HG02938 (cell line): ENCODE measurements at regions not wholly inside any gene's neighbourhood (a gene's known extent, or its start where the extent isn't known, plus 50 kb on each side); places are given as distances from the start of the nearest gene placed in this dataset.
"Not testable (repeated sequence)": the region's sequence is repeated elsewhere in the genome, so short reads cannot be mapped to it uniquely, and the experiment has no call there.

Experiments
- ATAC-seq: cut with Tn5 transposase; IDR thresholded peaks from one replicate; pipeline ENCODE4 v1.9.1; 2021; ENCODE audit warnings: mild to moderate bottlenecking, moderate library complexity; ENCODE audit not compliant: unreplicated experiment

GRCh38 chr6:112920994-112921393 is 573.9 kb downstream of the RFPL4B start:
- no peak for ATAC-seq

GRCh38 chr6:112923940-112924587 is 576.9 kb downstream of the RFPL4B start:
- ATAC-seq: no peak

DNA sequence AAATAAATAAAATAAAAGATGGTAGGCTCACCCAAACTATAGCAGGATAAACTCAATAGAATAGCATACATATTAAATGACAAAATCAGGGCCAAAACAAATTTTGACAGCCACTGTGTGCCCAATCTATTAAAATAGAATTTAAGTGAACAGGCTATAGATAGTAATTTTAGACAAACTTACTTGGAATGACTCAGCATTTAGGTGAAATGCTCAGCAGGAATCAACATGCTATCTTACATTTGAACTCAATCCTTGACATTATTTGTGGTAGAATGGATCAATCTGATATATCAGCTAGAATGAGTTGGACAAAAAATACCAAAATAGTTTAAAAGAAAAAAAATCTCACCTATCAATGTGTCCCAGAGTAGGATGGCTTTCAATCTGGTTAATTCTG is 578.6 kb downstream of the RFPL4B start:
- no peak for ATAC-seq

DNA sequence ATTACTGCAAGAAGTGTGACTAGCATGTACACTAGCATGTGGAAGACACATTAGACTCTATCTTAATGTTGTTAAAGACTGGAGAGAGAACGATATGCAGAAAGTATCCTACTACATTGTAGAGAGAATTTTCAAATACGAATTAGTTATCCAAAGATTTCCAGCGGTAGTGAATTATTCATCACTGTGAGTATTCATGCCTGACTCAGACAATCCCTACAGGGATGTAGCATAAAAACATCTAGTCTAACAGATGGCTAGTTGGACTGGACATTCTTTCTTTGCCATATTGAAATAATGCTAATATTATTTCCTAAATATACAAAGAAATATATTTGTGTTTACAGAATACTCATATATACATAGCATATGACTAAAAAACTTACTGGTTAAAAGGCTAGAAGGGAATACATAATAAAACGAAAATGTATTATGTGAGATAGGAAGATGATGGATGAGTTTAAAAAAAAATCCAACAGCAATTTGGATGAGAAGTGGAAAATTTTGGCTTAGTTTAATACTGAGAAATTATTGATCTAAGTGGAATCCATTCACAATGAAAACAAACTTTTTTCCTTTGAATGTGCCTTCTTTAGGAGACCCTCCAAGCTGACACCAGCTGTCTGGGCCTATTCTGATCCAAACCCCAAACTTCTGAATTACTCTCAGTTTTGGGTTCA is 580.7 kb downstream of the RFPL4B start:
- no peak for ATAC-seq

GRCh38 chr6:112929641-112930040 is 582.5 kb downstream of the RFPL4B start:
- no peak for ATAC-seq

DNA sequence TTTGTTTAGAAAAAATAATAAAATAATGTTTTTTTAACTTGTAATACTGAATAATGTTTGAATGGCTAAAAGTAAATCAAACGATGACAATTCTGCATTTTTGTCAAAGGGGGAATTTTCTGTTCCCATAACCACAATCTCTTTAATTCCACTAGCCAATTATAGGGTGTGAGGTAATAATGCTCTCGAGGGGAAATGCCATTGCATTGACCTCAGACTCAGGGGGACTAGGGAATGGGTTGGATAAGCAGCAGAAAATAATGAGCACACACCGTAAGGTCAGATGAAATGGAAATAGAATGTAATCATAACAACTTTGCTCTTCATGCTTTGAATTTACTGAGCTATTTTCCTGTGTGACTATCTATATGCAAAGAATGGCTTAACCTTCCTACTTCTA is 584.7 kb downstream of the RFPL4B start:
- no peak for ATAC-seq

DNA sequence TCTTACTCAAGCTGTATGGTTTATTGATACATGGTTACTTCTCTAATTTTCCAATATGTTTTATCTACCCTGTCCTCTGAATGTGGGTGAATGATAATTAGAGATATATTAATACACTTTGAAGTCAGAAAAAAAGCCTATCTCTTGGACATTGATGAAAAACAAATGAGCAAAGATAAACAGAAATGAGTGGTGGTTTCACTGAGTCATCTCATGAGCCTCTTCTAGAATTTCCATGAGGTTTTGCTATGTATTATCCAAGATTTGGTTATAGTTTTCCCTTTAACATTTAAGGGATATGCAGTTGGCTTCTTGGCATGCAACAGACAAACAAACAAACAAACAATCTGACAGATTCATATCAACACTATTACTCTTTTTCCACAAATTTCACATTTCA is 586.8 kb downstream of the RFPL4B start:
- ATAC-seq: no peak

- ATAC-seq: no peak
Observed at GRCh38 chr6:112934433-112935327, 587.5 kb downstream of the RFPL4B start.

DNA sequence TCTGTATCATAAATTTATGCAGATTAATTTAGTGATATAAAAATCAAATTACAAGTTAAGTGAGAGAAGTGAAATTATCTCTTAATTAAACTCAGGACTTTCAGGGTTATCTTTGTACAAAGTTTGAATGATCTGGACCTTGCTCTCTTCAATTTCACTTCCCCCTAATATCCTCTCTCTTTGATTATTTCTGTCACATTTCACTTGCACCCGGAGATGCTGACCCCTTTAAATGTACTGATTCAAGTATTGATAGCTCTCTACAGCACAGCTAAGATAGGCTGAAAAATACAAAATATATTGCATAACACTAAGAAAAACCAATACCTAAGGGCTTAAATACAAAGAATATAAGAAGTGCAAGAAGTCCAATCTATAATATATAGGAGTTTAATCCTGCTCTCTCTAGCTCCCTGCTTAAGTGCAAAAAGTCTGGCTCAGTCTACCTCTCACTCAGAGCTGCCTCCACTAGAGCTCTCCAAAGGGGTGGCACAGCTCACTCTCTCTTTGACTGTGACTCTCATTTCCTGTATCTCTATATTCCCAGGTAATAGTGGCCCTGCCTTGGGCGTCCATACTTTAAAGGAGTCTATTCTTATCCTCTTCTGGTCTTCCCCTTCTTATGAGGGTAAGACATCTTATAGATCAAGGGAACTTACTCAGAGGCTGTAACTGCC is 588.4 kb downstream of the RFPL4B start:
- no peak for ATAC-seq

DNA sequence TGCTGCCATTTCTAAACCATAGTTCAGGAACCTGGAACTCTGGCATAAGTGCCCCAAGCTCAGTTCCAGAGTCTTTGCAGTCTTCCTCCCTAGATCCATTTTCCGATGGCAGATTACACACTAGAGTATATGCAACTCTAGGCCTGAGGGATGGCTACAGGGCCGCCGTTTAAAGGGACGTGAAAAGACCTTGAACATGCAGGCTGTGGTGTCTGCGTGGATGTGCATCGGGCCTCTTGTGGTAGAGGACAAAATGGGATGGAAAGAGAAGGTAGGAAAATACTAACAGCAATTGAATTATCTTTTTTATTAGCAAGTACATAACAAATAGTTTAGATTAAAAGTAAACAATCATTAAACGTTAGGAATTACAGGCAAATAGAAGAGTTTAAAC is 588.9 kb downstream of the RFPL4B start:
- no peak for ATAC-seq

DNA sequence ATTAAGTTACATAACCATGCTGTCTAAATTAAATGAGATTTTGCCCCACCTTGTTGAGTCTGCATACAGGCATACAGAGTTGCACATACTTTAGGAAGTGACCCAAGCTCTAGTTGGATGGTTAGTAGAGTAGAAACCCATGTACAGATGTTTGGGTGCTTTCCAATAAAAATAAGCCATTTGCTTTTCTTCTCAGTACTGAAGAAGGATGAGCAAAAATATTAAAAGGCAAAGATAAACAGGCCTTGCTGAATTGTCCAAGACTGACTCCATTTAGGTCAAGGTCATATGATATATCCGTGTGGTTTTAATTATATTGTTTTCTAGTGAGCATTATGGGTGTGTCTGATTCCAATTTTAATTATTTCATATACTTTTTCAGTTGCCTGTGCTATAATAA is 589.4 kb downstream of the RFPL4B start:
- ATAC-seq: no peak

DNA sequence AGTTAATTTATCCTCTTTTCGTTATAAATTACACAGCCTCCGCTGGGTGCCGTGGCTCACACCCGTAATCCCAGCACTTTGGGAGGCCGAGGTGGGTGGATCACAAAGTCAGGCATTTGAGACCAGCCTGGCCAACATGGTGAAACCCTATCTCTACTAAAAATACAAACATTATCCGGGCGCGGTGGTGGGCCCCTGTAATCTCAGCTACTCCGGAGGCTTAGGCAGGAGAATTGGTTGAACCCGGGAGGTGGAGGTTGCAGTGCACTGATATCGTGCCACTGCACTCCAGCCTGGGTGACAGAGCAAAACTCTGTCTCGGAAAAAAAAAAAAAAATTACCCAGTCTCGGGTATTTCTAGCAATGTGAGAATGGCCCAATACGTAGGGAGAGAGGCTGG is 590.6 kb downstream of the RFPL4B start:
- not testable (repeated sequence) for ATAC-seq

- ATAC-seq: no peak
Observed at GRCh38 chr6:112938650-112939049, 591.5 kb downstream of the RFPL4B start.

DNA sequence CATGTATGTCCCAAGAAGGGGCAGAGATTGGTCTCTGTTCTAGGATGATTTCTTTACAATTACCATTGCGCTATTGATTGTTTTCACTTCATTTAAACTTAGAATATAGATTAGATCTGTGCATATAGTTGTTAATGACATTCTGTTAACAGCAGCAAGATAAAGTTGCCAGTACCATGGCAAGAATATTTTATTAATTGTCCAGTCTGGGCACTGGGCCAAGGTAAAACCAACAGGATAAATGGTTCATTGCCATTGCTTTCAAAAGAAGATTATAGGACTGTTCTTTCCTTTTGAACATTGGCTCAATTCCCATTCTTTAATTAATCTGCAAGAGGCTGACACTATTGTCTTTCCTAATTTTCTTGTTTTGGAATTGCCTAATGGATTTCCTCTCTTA is 592.4 kb downstream of the RFPL4B start:
- ATAC-seq: no peak

- ATAC-seq: no peak
Observed at GRCh38 chr6:112941613-112942012, 594.5 kb downstream of the RFPL4B start.

GRCh38 chr6:112946051-112946450 is 598.9 kb downstream of the RFPL4B start:
- ATAC-seq: no peak

- ATAC-seq: no peak
Observed at GRCh38 chr6:112947507-112947906, 600.4 kb downstream of the RFPL4B start.

DNA sequence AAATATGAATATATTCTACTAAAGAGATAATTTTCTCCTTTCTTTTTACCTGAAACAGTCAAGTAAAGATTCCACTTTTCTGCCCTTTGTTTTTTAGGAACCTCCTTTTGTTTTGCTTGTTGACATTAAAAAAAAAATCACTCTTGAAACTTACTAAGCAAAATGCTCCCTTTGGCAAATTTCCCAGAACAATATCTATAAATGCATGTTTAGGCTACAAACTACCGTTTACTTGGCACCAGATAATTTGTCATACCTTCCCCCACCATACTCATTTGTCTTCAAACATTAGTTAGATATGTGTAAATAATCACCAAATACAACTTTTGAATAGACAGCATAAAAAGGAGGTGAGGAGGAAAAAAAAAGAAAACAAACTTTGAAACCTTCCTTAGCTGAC is 604.7 kb downstream of the RFPL4B start:
- ATAC-seq: no peak

- not testable (repeated sequence) for ATAC-seq
Observed at GRCh38 chr6:112955743-112956142, 608.6 kb downstream of the RFPL4B start.

DNA sequence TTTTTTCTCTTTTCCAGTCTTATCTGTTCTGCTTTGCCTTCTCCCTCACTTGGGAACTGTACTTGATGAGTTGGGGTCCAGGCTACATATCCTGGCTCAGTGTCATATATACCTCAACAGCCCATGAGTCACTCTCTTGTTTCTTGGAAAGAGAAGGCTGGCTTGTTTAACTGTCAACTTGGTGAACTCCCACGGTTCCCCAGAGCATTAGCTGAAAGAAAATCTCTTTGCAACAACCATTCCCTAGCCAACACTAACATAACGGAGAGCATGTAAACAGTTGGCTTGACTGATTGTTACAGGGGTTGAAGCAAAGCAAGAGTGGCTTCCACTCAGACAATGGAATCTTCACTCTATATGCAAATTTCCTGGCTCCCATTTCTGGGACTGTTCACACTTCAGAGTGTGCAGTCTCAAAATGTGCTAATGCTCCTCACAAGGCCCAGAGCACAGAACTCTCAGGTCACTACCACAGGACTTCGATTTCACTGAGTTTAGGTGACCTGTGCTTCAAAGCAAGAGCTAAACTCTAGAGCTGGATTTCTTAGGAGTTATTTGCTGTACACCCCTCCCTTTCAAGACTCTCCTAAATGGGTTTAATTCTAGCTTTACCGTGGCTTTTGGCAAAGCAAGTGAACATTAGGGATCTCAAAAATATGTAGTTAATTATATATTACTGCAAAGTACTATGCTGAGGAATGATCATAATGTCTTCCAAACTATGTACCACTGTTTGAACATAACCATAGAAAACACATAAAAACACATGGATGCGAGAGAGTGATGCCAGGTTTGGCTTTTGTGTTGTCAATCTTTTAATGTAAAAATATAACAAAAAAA is 609.8 kb downstream of the RFPL4B start:
- ATAC-seq: no peak
